Esophagus muscularis mucosa (tissue), 3 donors: ENCODE measurements at regions not wholly inside any gene's neighbourhood (a gene's known extent, or its start where the extent isn't known, plus 50 kb on each side); places are given as distances from the start of the nearest gene placed in this dataset.

Experiments
- CTCF ChIP-seq, 3 experiments: fragments of 200-600 bp in 2 of 3; fragments of 450-650 bp in 1 of 3; sonication (generic) in 2 of 3; IDR thresholded peaks; one replicate each; pipeline ENCODE4 v1.5.1; 2017 to 2019; ENCODE audit warnings: antibody characterized with exemption in 3 of 3, mild to moderate bottlenecking in 2 of 3, moderate library complexity in 1 of 3
- POLR2A ChIP-seq: fragments of 450-650 bp; IDR thresholded peaks from one replicate; pipeline ENCODE4 v1.6.1; 2017; ENCODE audit warnings: antibody characterized with exemption, moderate library complexity, mild to moderate bottlenecking, low read depth

- TF ChIP-seq CTCF (IDR thresholded peaks at IDR 0.05): no peak
- TF ChIP-seq POLR2A: no peak
Measured at GRCh38 chr9:36765077-36765390, 192.3 kb downstream of the MELK start.
